ENCODE measurements at regions not wholly inside any gene's neighbourhood (a gene's known extent, or its start where the extent isn't known, plus 50 kb on each side); places are given as distances from the start of the nearest gene placed in this dataset.

DNA sequence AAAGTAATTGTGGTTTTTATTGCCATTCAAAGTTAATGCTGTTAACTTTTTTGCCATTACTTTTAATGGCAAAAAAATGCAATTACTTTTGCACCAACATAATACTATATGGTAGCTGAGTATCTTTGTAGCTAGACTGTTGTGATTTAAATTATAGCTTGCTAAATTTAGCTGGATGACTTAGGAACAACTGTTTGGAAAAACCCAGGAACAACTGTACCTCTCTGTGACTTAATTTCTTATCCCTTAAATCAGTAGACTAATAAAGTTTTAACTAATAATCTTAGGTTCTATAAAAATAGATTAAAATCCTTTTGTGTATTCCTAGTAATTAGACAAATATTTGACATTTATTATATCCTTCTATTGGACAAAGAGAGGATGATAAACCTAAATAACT is 268.2 kb downstream of the TENT5A start:
- no peaks in the 10 kb centered on the region for H4K20me1 ChIP-seq (replicated peaks; ENCODE audit: insufficient read depth)
- no peak overlapping the region for H2AFZ ChIP-seq
- DNase-seq (ENCODE audit: low spot score) (no peak), ATAC-seq (no peak)
- TF ChIP-seq EZH2 (IDR thresholded peaks at IDR 0.05; ENCODE audit: low read depth, unreplicated experiment) (no peak), CREB1 (CRISPR knock-in tag; IDR thresholded peaks at IDR 0.05; ENCODE audit: low read depth) (no peak), STAT1 (IDR thresholded peaks at IDR 0.05; ENCODE audit: unreplicated experiment) (no peak), JUNB (IDR thresholded peaks at IDR 0.05; ENCODE audit: unreplicated experiment) (no peak), POLR2AphosphoS5 (IDR thresholded peaks at IDR 0.05; ENCODE audit: low read depth) (no peak), NANOG (IDR thresholded peaks at IDR 0.05; ENCODE audit: borderline replicate concordance) (no peak), ZNF114 (CRISPR knock-in tag; IDR thresholded peaks at IDR 0.05) (no peak), ZNF331 (CRISPR knock-in tag; IDR thresholded peaks at IDR 0.05; ENCODE audit: low read depth) (no peak)
- TF ChIP-seq, protein P1, sequence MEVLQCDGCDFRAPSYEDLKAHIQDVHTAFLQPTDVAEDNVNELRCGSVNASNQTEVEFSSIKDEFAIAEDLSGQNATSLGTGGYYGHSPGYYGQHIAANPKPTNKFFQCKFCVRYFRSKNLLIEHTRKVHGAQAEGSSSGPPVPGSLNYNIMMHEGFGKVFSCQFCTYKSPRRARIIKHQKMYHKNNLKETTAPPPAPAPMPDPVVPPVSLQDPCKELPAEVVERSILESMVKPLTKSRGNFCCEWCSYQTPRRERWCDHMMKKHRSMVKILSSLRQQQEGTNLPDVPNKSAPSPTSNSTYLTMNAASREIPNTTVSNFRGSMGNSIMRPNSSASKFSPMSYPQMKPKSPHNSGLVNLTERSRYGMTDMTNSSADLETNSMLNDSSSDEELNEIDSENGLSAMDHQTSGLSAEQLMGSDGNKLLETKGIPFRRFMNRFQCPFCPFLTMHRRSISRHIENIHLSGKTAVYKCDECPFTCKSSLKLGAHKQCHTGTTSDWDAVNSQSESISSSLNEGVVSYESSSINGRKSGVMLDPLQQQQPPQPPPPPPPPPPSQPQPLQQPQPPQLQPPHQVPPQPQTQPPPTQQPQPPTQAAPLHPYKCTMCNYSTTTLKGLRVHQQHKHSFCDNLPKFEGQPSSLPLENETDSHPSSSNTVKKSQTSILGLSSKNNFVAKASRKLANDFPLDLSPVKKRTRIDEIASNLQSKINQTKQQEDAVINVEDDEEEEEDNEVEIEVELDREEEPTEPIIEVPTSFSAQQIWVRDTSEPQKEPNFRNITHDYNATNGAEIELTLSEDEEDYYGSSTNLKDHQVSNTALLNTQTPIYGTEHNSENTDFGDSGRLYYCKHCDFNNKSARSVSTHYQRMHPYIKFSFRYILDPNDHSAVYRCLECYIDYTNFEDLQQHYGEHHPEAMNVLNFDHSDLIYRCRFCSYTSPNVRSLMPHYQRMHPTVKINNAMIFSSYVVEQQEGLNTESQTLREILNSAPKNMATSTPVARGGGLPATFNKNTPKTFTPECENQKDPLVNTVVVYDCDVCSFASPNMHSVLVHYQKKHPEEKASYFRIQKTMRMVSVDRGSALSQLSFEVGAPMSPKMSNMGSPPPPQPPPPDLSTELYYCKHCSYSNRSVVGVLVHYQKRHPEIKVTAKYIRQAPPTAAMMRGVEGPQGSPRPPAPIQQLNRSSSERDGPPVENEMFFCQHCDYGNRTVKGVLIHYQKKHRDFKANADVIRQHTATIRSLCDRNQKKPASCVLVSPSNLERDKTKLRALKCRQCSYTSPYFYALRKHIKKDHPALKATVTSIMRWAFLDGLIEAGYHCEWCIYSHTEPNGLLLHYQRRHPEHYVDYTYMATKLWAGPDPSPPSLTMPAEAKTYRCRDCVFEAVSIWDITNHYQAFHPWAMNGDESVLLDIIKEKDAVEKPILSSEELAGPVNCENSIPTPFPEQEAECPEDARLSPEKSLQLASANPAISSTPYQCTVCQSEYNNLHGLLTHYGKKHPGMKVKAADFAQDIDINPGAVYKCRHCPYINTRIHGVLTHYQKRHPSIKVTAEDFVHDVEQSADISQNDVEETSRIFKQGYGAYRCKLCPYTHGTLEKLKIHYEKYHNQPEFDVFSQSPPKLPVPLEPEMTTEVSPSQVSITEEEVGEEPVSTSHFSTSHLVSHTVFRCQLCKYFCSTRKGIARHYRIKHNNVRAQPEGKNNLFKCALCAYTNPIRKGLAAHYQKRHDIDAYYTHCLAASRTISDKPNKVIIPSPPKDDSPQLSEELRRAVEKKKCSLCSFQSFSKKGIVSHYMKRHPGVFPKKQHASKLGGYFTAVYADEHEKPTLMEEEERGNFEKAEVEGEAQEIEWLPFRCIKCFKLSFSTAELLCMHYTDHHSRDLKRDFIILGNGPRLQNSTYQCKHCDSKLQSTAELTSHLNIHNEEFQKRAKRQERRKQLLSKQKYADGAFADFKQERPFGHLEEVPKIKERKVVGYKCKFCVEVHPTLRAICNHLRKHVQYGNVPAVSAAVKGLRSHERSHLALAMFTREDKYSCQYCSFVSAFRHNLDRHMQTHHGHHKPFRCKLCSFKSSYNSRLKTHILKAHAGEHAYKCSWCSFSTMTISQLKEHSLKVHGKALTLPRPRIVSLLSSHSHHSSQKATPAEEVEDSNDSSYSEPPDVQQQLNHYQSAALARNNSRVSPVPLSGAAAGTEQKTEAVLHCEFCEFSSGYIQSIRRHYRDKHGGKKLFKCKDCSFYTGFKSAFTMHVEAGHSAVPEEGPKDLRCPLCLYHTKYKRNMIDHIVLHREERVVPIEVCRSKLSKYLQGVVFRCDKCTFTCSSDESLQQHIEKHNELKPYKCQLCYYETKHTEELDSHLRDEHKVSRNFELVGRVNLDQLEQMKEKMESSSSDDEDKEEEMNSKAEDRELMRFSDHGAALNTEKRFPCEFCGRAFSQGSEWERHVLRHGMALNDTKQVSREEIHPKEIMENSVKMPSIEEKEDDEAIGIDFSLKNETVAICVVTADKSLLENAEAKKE (CRISPR knock-in tag; IDR thresholded peaks at IDR 0.05) = no peak
- TF ChIP-seq, protein P2, sequence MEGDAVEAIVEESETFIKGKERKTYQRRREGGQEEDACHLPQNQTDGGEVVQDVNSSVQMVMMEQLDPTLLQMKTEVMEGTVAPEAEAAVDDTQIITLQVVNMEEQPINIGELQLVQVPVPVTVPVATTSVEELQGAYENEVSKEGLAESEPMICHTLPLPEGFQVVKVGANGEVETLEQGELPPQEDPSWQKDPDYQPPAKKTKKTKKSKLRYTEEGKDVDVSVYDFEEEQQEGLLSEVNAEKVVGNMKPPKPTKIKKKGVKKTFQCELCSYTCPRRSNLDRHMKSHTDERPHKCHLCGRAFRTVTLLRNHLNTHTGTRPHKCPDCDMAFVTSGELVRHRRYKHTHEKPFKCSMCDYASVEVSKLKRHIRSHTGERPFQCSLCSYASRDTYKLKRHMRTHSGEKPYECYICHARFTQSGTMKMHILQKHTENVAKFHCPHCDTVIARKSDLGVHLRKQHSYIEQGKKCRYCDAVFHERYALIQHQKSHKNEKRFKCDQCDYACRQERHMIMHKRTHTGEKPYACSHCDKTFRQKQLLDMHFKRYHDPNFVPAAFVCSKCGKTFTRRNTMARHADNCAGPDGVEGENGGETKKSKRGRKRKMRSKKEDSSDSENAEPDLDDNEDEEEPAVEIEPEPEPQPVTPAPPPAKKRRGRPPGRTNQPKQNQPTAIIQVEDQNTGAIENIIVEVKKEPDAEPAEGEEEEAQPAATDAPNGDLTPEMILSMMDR (conservative IDR thresholded peaks at IDR 0.05; ENCODE audit: low read depth in 2 of 2) = no peak
- TF ChIP-seq, protein P3, sequence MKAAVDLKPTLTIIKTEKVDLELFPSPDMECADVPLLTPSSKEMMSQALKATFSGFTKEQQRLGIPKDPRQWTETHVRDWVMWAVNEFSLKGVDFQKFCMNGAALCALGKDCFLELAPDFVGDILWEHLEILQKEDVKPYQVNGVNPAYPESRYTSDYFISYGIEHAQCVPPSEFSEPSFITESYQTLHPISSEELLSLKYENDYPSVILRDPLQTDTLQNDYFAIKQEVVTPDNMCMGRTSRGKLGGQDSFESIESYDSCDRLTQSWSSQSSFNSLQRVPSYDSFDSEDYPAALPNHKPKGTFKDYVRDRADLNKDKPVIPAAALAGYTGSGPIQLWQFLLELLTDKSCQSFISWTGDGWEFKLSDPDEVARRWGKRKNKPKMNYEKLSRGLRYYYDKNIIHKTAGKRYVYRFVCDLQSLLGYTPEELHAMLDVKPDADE (IDR thresholded peaks at IDR 0.05) = no peak
- TF ChIP-seq, protein P4, sequence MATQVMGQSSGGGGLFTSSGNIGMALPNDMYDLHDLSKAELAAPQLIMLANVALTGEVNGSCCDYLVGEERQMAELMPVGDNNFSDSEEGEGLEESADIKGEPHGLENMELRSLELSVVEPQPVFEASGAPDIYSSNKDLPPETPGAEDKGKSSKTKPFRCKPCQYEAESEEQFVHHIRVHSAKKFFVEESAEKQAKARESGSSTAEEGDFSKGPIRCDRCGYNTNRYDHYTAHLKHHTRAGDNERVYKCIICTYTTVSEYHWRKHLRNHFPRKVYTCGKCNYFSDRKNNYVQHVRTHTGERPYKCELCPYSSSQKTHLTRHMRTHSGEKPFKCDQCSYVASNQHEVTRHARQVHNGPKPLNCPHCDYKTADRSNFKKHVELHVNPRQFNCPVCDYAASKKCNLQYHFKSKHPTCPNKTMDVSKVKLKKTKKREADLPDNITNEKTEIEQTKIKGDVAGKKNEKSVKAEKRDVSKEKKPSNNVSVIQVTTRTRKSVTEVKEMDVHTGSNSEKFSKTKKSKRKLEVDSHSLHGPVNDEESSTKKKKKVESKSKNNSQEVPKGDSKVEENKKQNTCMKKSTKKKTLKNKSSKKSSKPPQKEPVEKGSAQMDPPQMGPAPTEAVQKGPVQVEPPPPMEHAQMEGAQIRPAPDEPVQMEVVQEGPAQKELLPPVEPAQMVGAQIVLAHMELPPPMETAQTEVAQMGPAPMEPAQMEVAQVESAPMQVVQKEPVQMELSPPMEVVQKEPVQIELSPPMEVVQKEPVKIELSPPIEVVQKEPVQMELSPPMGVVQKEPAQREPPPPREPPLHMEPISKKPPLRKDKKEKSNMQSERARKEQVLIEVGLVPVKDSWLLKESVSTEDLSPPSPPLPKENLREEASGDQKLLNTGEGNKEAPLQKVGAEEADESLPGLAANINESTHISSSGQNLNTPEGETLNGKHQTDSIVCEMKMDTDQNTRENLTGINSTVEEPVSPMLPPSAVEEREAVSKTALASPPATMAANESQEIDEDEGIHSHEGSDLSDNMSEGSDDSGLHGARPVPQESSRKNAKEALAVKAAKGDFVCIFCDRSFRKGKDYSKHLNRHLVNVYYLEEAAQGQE (IDR thresholded peaks at IDR 0.05; ENCODE audit: unreplicated experiment) = no peak
- Mint-ChIP-seq H3K36me3 (ENCODE audit: low read depth) (no peaks in the 10 kb centered on the region), H3K4me3 (no peak overlapping the region), H3K27me3 (ENCODE audit: insufficient read depth, low read depth, poor library complexity) (no peaks in the 10 kb centered on the region), H3K4me1 (no peaks in the 10 kb centered on the region), H3K27ac (no peak overlapping the region), H3K9me3 (no peaks in the 10 kb centered on the region)
- H3K9me2 ChIP-seq (ENCODE audit: insufficient read depth) = no peaks in the 10 kb centered on the region
- no peak overlapping the region for H3K4me2 ChIP-seq
- H3F3A ChIP-seq (replicated peaks; ENCODE audit: low read depth) = no peaks in the 10 kb centered on the region
- H3K36me3 ChIP-seq (ENCODE audit: insufficient read depth) = no peaks in the 10 kb centered on the region
- H3K4me1 ChIP-seq (ENCODE audit: insufficient read depth) = no peaks in the 10 kb centered on the region
- H3K27ac ChIP-seq (ENCODE audit: low read depth) = no peak overlapping the region
- H3K79me2 ChIP-seq (replicated peaks; ENCODE audit: insufficient read depth) = no peaks in the 10 kb centered on the region
- H3K27me3 ChIP-seq (ENCODE audit: insufficient read depth) = no peaks in the 10 kb centered on the region
- H3K4me3 ChIP-seq = no peak overlapping the region

Data from GM23338 (cell line).